T-cell (primary cell): ENCODE measurements at regions not wholly inside any gene's neighbourhood (a gene's known extent, or its start where the extent isn't known, plus 50 kb on each side); places are given as distances from the start of the nearest gene placed in this dataset.
"Not testable (repeated sequence)": the region's sequence is repeated elsewhere in the genome, so short reads cannot be mapped to it uniquely, and the experiment has no call there.

Source experiments
- ATAC-seq, 4 experiments: fragments of 200-7000 bp in 3 of 4; fragments of 150-1000 bp in 1 of 4; cut with Tn5 transposase; replicated peaks in 1 of 4; 1 replicate in 3 of 4; 2 replicates in 1 of 4; pipeline ENCODE4 v1.10.0; 2021; ENCODE audit warnings: moderate library complexity in 3 of 4, mild to moderate bottlenecking in 2 of 4, moderate number of reproducible peaks in 1 of 4
- CTCF ChIA-PET, 2 donors: fragments of 300-600 bp; sonication (Branson Sonifier 250); formaldehyde crosslinking; loops; one replicate each; lab custom pipeline; 2022; ENCODE audit warnings: antibody characterized with exemption in 2 of 2; lab: Charles Lee
- POLR2A ChIA-PET, 2 donors: fragments of 300-600 bp; sonication (Branson Sonifier 250); formaldehyde crosslinking; loops; one replicate each; lab custom pipeline; 2022; ENCODE audit warnings: antibody characterized with exemption in 2 of 2; lab: Charles Lee
- DNase-seq, 35 experiments: peaks; one replicate each; pipeline versions ENCODE4 v3.0.0 to v3.0.0-alpha.2; 2013 to 2023
- H3K27ac ChIP-seq: one replicate; pipeline ENCODE4 v1.5.1; 2013; ENCODE audit warnings: low read length
- H3K27me3 ChIP-seq, 2 experiments: replicated peaks in 1 of 2; 1 replicate in 1 of 2; 2 replicates in 1 of 2; pipeline versions ENCODE4 v1.6.1 to v1.7.0; 2013; ENCODE audit warnings: low read length in 1 of 2, mixed read lengths in 1 of 2; ENCODE audit not compliant: control insufficient read depth in 2 of 2, insufficient read depth in 2 of 2; ENCODE audit errors: extremely low read depth in 1 of 2
- H3K36me3 ChIP-seq, 2 donors: 1 replicate in 1 of 2; 2 replicates in 1 of 2; pipeline versions ENCODE4 v1.6.1 to v1.7.0; 2013; ENCODE audit warnings: low read length in 1 of 2; ENCODE audit not compliant: control insufficient read depth in 2 of 2, insufficient read depth in 1 of 2; ENCODE audit errors: extremely low read depth in 1 of 2
- H3K4me1 ChIP-seq, 2 experiments: 1 replicate in 1 of 2; 2 replicates in 1 of 2; pipeline versions ENCODE4 v1.6.1 to v1.7.0; 2013; ENCODE audit warnings: low read length in 2 of 2, mixed read lengths in 1 of 2; ENCODE audit not compliant: insufficient read depth in 2 of 2, control insufficient read depth in 1 of 2; ENCODE audit errors: extremely low read depth in 1 of 2
- H3K4me3 ChIP-seq, 2 donors: 1 replicate in 1 of 2; 2 replicates in 1 of 2; pipeline versions ENCODE4 v1.5.1 to v1.7.0; 2013; ENCODE audit warnings: mild to moderate bottlenecking in 2 of 2, low read length in 1 of 2, moderate library complexity in 1 of 2; ENCODE audit not compliant: control insufficient read depth in 1 of 2; ENCODE audit errors: extremely low read depth in 1 of 2
- H3K9me3 ChIP-seq: 2 replicates; pipeline ENCODE4 v1.7.0; 2013
- H3K27ac Mint-ChIP-seq, 2 donors: one replicate each; pipeline ENCODE4 v1.8.0; 2020 to 2021; ENCODE audit warnings: mild to moderate bottlenecking in 2 of 2, mixed read lengths in 2 of 2
- H3K27me3 Mint-ChIP-seq, 2 donors: one replicate each; pipeline ENCODE4 v1.8.0; 2021 to 2022; ENCODE audit warnings: mixed read lengths in 2 of 2
- H3K36me3 Mint-ChIP-seq: one replicate; pipeline ENCODE4 v1.8.0; 2021; ENCODE audit warnings: mixed read lengths
- H3K4me1 Mint-ChIP-seq, 3 donors: one replicate each; pipeline ENCODE4 v1.8.0; 2020 to 2022; ENCODE audit warnings: mixed read lengths in 3 of 3, mild to moderate bottlenecking in 1 of 3
- H3K4me3 Mint-ChIP-seq, 3 donors: one replicate each; pipeline ENCODE4 v1.8.0; 2020 to 2022; ENCODE audit warnings: mild to moderate bottlenecking in 3 of 3, mixed read lengths in 3 of 3, moderate library complexity in 3 of 3
- H3K9me3 Mint-ChIP-seq, 3 donors: one replicate each; pipeline ENCODE4 v1.8.0; 2020 to 2022; ENCODE audit warnings: mixed read lengths in 3 of 3
- WGBS: methylation state at CpG from one replicate; pipeline ENCODE4 v1.1.5; 2013; ENCODE audit warnings: missing lambda C conversion rate; ENCODE audit not compliant: insufficient coverage; 5-methylcytosine and 5-hydroxymethylcytosine counted together

GRCh38 chr1:219549215-219549614 is 63.7 kb downstream of the ZC3H11B start:
- no peaks in the 10 kb centered on the region for H3K4me1 Mint-ChIP-seq
- H3K27ac ChIP-seq = no peak overlapping the region
- no peak overlapping the region for H3K4me3 Mint-ChIP-seq
- H3K4me1 ChIP-seq = no peaks in the 10 kb centered on the region
- no peaks in the 10 kb centered on the region for H3K9me3 ChIP-seq
- no peak for ATAC-seq
- CTCF ChIA-PET = no interaction called here
- peaks cover 3 to 5% (median 5%) of the 10 kb centered on the region in 3 donors for H3K9me3 Mint-ChIP-seq
- POLR2A ChIA-PET = no interaction called here
- H3K27ac Mint-ChIP-seq = no peak overlapping the region
- no peaks in the 10 kb centered on the region for H3K36me3 ChIP-seq
- H3K27me3 ChIP-seq = no peaks in the 10 kb centered on the region
- DNase-seq = no peak
- peaks cover 0 to 3% of the 10 kb centered on the region in 2 donors for H3K27me3 Mint-ChIP-seq
- no peaks in the 10 kb centered on the region for H3K36me3 Mint-ChIP-seq
- H3K4me3 ChIP-seq = no peak overlapping the region

GRCh38 chr1:219548386-219548785 is 64.5 kb downstream of the ZC3H11B start:
- Histone ChIP-seq H3K27me3 (no peaks in the 10 kb centered on the region), H3K9me3 (no peaks in the 10 kb centered on the region)
- no peak overlapping the region for H3K4me3 Mint-ChIP-seq

GRCh38 chr1:219545756-219546155 is 67.1 kb downstream of the ZC3H11B start:
- H3K27ac ChIP-seq, H3K9me3 Mint-ChIP-seq, POLR2A ChIA-PET, CTCF ChIA-PET, H3K27ac Mint-ChIP-seq, H3K4me1 ChIP-seq, ATAC-seq, H3K27me3 ChIP-seq, H3K4me3 Mint-ChIP-seq, H3K36me3 Mint-ChIP-seq, H3K9me3 ChIP-seq, H3K27me3 Mint-ChIP-seq, DNase-seq, H3K4me1 Mint-ChIP-seq, H3K36me3 ChIP-seq, H3K4me3 ChIP-seq: not testable (repeated sequence)
- no CpG with 5 or more reads among the region's 31 CpGs for WGBS

More at GRCh38 chr1:219548386-219548785, 64.5 kb downstream of the ZC3H11B start:
- H3K27ac ChIP-seq = no peak overlapping the region
- ChIA-PET CTCF (no interaction called here), POLR2A (no interaction called here)
- no peaks in the 10 kb centered on the region for H3K36me3 ChIP-seq
- H3K27me3 Mint-ChIP-seq = peaks cover 0 to 3% of the 10 kb centered on the region in 2 donors
- no peaks in the 10 kb centered on the region for H3K36me3 Mint-ChIP-seq
- H3K4me3 ChIP-seq = no peak overlapping the region
- no peaks in the 10 kb centered on the region for H3K4me1 ChIP-seq
- 89% methylated on average over 1 of the region's 1 CpG for WGBS
- H3K27ac Mint-ChIP-seq = no peak overlapping the region
- no peak for DNase-seq
- H3K9me3 Mint-ChIP-seq = peaks cover 3 to 8% (median 6%) of the 10 kb centered on the region in 3 donors
- H3K4me1 Mint-ChIP-seq = no peaks in the 10 kb centered on the region
- ATAC-seq = no peak

- Histone ChIP-seq H3K27ac (no peak overlapping the region), H3K4me3 (no peak overlapping the region), H3K9me3 (no peaks in the 10 kb centered on the region), H3K27me3 (no peaks in the 10 kb centered on the region), H3K4me1 (no peaks in the 10 kb centered on the region), H3K36me3 (no peaks in the 10 kb centered on the region)
- CTCF ChIA-PET = no interaction called here
- H3K4me1 Mint-ChIP-seq = no peaks in the 10 kb centered on the region
- no peaks in the 10 kb centered on the region for H3K36me3 Mint-ChIP-seq
- no peak overlapping the region for H3K27ac Mint-ChIP-seq
- WGBS = 79% methylated on average over 5 of the region's 5 CpGs
- H3K27me3 Mint-ChIP-seq = no peaks in the 10 kb centered on the region
- H3K9me3 Mint-ChIP-seq = peaks cover 3 to 8% (median 6%) of the 10 kb centered on the region in 3 donors
- H3K4me3 Mint-ChIP-seq = no peak overlapping the region
- POLR2A ChIA-PET = no interaction called here
- no peak for ATAC-seq
- DNase-seq = no peak
Measured at GRCh38 chr1:219544163-219544846, 68.6 kb downstream of the ZC3H11B start.

GRCh38 chr1:219542828-219543518 is 69.9 kb downstream of the ZC3H11B start:
- no peaks in the 10 kb centered on the region for H3K27me3 Mint-ChIP-seq
- no peak for DNase-seq

GRCh38 chr1:219541946-219542345 is 71.0 kb downstream of the ZC3H11B start:
- no peaks in the 10 kb centered on the region for H3K4me1 ChIP-seq
- Mint-ChIP-seq H3K9me3 (peaks cover 0 to 8% (median 6%) of the 10 kb centered on the region in 3 donors), H3K4me3 (no peak overlapping the region), H3K27me3 (no peaks in the 10 kb centered on the region), H3K36me3 (no peaks in the 10 kb centered on the region), H3K27ac (no peak overlapping the region), H3K4me1 (no peaks in the 10 kb centered on the region)
- no peaks in the 10 kb centered on the region for H3K9me3 ChIP-seq
- no peak overlapping the region for H3K27ac ChIP-seq
- no peaks in the 10 kb centered on the region for H3K36me3 ChIP-seq
- ATAC-seq (no peak), DNase-seq (no peak)
- H3K27me3 ChIP-seq = no peaks in the 10 kb centered on the region
- POLR2A ChIA-PET = no interaction called here
- CTCF ChIA-PET = no interaction called here
- no peak overlapping the region for H3K4me3 ChIP-seq

More at GRCh38 chr1:219542828-219543518, 69.9 kb downstream of the ZC3H11B start:
- H3K27me3 ChIP-seq = no peaks in the 10 kb centered on the region
- H3K9me3 ChIP-seq = no peaks in the 10 kb centered on the region
- H3K36me3 Mint-ChIP-seq = no peaks in the 10 kb centered on the region
- no peak overlapping the region for H3K27ac ChIP-seq
- CTCF ChIA-PET = no interaction called here
- H3K36me3 ChIP-seq = no peaks in the 10 kb centered on the region
- H3K4me3 ChIP-seq = no peak overlapping the region
- WGBS = no CpG with 5 or more reads among the region's 5 CpGs
- peaks cover 3 to 8% (median 6%) of the 10 kb centered on the region in 3 donors for H3K9me3 Mint-ChIP-seq
- ATAC-seq = no peak
- no peaks in the 10 kb centered on the region for H3K4me1 Mint-ChIP-seq
- no peaks in the 10 kb centered on the region for H3K4me1 ChIP-seq
- no peak overlapping the region for H3K4me3 Mint-ChIP-seq
- POLR2A ChIA-PET = no interaction called here
- no peak overlapping the region for H3K27ac Mint-ChIP-seq
